C4-2B (cell line): ENCODE measurements at regions not wholly inside any gene's neighbourhood (a gene's known extent, or its start where the extent isn't known, plus 50 kb on each side); places are given as distances from the start of the nearest gene placed in this dataset.
"Not testable (repeated sequence)": the region's sequence is repeated elsewhere in the genome, so short reads cannot be mapped to it uniquely, and the experiment has no call there.

Source experiments
- H3K27ac ChIP-seq: fragments of 450-650 bp; 2 replicates; pipeline ENCODE4 v1.5.1; 2017
- ZFX ChIP-seq: fragments of 450-650 bp; IDR thresholded peaks from 2 replicates; pipeline ENCODE4 v1.6.1; 2017
- TF ChIP-seq, protein P1 (sequence below): fragments of 450-650 bp; conservative IDR thresholded peaks from 2 replicates; pipeline ENCODE4 v1.5.1; 2017; ENCODE audit warnings: mild to moderate bottlenecking

DNA sequence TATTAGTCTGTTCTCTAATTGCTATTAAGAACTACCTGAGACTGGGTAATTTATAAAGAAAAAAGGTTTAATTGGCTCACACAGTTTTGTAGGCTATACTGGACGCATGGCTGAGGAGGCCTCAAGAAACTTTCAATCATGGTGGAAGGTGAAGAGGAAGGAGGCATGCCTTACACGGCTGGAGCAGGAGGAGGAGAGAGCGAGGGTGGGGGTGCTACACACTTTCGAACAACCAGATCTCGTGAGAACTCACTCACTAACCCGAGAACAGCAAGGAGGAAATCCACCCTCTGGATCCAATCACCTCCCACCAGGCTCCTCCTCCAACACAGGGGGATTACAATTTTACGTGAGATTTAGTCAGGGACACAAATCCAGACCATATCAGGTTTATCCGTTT is 90.0 kb downstream of the RMI1 start:
- no peak overlapping the region for H3K27ac ChIP-seq
- TF ChIP-seq, protein P1, sequence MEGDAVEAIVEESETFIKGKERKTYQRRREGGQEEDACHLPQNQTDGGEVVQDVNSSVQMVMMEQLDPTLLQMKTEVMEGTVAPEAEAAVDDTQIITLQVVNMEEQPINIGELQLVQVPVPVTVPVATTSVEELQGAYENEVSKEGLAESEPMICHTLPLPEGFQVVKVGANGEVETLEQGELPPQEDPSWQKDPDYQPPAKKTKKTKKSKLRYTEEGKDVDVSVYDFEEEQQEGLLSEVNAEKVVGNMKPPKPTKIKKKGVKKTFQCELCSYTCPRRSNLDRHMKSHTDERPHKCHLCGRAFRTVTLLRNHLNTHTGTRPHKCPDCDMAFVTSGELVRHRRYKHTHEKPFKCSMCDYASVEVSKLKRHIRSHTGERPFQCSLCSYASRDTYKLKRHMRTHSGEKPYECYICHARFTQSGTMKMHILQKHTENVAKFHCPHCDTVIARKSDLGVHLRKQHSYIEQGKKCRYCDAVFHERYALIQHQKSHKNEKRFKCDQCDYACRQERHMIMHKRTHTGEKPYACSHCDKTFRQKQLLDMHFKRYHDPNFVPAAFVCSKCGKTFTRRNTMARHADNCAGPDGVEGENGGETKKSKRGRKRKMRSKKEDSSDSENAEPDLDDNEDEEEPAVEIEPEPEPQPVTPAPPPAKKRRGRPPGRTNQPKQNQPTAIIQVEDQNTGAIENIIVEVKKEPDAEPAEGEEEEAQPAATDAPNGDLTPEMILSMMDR, result no peak
- TF ChIP-seq ZFX, result no peak

DNA sequence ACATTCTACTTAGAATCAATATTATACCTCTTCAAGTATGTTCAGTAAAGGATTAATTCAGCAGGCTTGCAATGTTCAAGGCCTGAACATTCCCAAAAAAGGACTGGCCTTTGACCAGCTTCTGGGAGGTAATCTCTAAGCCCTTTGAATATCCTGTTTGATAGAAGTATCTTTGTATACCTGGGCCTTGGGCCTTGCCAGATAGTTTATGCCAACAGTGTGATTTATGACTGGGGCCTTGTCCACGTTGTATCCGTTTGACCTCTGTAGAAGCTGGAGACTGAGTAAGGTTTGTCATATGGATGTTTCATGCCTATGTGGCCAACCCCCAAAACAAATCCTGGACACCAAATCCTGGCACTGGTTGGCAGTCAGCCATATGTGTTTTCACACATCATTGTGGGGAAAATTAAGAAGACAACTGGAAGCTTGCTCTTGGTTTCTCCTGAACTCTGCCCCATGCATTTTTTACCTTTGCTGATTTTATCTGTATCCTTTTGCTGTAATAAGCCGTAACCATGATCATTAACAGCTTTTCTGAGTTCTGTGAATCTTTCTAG is 92.1 kb downstream of the RMI1 start:
- TF ChIP-seq, protein P1, result no peak
- no peak for TF ChIP-seq ZFX
- no peak overlapping the region for H3K27ac ChIP-seq

DNA sequence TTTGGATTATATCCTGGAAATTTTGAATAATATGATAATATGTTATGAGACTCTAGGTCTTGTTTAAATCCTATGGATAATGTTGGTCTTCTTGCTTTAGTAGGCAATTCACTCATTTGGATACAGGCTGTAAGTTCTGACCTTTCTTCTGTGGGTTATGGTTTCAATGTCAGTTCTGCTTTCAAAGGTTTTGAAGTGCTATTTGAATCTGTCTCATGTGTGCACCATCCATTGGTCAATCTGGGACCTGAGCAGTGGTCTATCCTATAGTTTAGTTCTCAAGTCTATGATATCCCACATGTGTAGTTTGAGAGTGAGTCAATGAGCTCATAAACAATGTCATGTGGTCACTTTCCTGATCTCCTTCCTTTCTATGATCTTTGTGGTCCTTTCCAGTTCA is 94.4 kb downstream of the RMI1 start:
- TF ChIP-seq, protein P1, result no peak
- no peak for TF ChIP-seq ZFX
- no peak overlapping the region for H3K27ac ChIP-seq

DNA sequence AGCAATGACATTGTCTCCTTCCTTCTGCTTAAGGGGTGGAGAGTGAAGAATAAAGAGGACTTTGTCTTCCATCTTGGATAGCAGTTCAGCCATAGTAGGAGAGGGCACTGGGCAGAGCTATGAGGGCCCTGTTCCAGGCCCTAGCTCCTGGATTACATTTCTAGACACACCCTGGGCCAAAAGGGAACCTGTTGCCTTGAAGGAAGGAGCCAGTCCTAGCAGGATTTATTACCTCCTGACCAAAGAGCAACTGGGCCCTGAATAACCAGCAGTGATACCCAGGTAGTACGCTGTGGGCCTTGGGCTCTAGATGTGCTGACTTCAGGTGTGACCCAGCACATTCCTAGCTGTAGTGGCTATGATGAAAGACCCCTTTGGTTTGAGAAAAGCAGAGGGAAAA is 95.8 kb downstream of the RMI1 start:
- no peak for TF ChIP-seq ZFX
- TF ChIP-seq, protein P1, result no peak
- no peak overlapping the region for H3K27ac ChIP-seq

DNA sequence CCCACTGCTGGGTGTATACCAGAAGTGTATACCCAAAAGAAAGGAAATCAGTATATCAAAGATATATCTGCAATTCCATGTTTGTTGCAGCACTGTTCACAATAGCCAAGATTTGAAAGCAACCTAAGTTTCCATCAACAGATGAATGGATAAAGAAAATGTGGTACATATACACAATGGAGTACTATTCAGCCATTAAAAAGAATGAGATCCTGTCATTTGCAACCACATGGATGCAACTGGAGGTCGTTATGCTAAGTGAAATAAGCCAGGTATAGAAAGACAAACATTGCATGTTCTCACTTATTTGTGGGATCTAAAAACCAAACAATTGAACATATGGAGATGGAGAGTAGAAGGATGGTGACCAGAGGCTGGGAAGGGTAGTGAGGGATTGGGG is 97.2 kb downstream of the RMI1 start:
- not testable (repeated sequence) for H3K27ac ChIP-seq

DNA sequence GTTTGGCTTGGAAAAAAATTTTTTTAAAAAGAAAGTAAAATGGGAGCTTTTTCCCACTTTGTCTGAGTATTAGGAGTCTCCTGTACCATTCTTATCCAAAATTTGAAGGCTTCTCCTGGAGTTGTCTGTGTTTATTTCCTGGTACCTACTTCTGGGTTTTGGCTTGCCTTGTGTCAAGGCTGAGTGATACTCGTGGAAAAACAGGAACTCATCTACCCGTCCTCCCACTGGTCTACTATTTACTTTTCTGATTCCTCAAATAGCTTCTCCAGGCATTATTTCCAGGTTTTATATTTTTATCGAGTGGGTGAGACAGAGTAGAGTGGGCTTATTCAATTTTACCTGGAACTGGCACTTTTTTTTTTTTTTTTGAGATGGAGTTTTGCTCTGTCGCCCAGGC is 99.4 kb downstream of the RMI1 start:
- TF ChIP-seq, protein P1, result no peak
- no peak for TF ChIP-seq ZFX

DNA sequence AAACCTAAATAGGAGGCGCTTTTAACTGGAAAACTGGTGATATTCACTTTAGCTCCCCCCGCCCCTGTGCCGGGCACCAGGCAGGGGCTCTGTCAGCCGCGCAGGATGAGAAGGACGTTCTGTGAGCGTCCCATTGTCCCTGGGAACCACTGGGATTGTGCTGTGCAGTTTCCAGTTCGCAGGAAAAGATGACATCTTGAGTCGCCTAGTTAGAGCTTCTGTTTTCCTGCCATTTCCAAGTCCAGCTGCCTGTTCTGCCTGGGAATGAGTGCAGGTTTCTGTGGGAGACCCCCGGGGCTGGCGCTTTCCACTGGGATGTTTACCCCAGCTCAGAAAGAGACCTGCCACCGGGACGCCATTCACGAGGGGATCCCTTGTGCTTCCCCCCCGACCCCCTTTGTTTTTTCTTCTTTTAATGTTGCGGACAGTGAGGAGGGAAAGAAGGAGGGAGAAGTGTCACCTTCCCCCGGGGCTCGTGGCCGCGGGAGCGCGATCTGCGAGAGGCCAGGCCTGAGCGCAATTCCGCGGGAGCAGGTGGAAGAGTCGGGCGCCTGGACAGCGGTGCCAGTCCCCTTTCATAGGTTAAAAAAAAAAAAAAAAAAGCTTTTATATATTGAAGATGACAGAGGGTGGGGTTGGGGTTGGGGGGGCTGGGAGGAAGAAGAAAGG is 121.5 kb downstream of the RMI1 start:
- H3K27ac ChIP-seq, result no peak overlapping the region
- no peak for TF ChIP-seq ZFX
- TF ChIP-seq, protein P1, result no peak

More for the DNA sequence above, 99.4 kb downstream of the RMI1 start:
- no peak overlapping the region for H3K27ac ChIP-seq
